Epithelial cell of proximal tubule (primary cell): ENCODE measurements at regions not wholly inside any gene's neighbourhood (a gene's known extent, or its start where the extent isn't known, plus 50 kb on each side); places are given as distances from the start of the nearest gene placed in this dataset.

Experiments
- DNase-seq: peaks from one replicate; pipeline ENCODE4 v3.0.0-alpha.2; 2011; ENCODE audit warnings: low read depth
- H3K4me3 ChIP-seq: 2 replicates; pipeline ENCODE4 v1.5.1; 2011; ENCODE audit warnings: low read depth, mild to moderate bottlenecking, low read length
- CTCF ChIP-seq: conservative IDR thresholded peaks from 2 replicates; pipeline ENCODE4 v1.5.1; 2012; ENCODE audit warnings: low read depth, mild to moderate bottlenecking, low read length

GRCh38 chr6:85390105-85390728 is 59.7 kb upstream of the NT5E start:
- H3K4me3 ChIP-seq: no peak overlapping the region
- no peak for TF ChIP-seq CTCF
- peak; percentile 78 for DNase-seq

- no peak overlapping the region for H3K4me3 ChIP-seq
- DNase-seq: no peak
- TF ChIP-seq CTCF: no peak
Measured at GRCh38 chr6:85389151-85389797, 60.6 kb upstream of the NT5E start.

- TF ChIP-seq CTCF: no peak
- DNase-seq: no peak
- H3K4me3 ChIP-seq: no peak overlapping the region
Measured at GRCh38 chr6:85388531-85388930, 61.4 kb upstream of the NT5E start.

- H3K4me3 ChIP-seq: no peak overlapping the region
- no peak for DNase-seq
- TF ChIP-seq CTCF: no peak
Measured at GRCh38 chr6:85385636-85386315, 64.1 kb upstream of the NT5E start.

GRCh38 chr6:85383042-85383441 is 66.8 kb upstream of the NT5E start:
- TF ChIP-seq CTCF: peak; percentile 8
- no peak for DNase-seq
- no peak overlapping the region for H3K4me3 ChIP-seq

GRCh38 chr6:85382541-85382940 is 67.3 kb upstream of the NT5E start:
- H3K4me3 ChIP-seq: no peak overlapping the region
- DNase-seq: no peak
- TF ChIP-seq CTCF: no peak
